ENCODE measurements at regions not wholly inside any gene's neighbourhood (a gene's known extent, or its start where the extent isn't known, plus 50 kb on each side); places are given as distances from the start of the nearest gene placed in this dataset.
A peak's percentile ranks its signal among the peaks of the same experiment; 100 is the strongest.

GRCh38 chr18:11388755-11389680 is 220.4 kb upstream of the SLC35G4 start:
- TF ChIP-seq, protein P1, sequence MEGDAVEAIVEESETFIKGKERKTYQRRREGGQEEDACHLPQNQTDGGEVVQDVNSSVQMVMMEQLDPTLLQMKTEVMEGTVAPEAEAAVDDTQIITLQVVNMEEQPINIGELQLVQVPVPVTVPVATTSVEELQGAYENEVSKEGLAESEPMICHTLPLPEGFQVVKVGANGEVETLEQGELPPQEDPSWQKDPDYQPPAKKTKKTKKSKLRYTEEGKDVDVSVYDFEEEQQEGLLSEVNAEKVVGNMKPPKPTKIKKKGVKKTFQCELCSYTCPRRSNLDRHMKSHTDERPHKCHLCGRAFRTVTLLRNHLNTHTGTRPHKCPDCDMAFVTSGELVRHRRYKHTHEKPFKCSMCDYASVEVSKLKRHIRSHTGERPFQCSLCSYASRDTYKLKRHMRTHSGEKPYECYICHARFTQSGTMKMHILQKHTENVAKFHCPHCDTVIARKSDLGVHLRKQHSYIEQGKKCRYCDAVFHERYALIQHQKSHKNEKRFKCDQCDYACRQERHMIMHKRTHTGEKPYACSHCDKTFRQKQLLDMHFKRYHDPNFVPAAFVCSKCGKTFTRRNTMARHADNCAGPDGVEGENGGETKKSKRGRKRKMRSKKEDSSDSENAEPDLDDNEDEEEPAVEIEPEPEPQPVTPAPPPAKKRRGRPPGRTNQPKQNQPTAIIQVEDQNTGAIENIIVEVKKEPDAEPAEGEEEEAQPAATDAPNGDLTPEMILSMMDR (IDR thresholded peaks at IDR 0.05; ENCODE audit: borderline replicate concordance, insufficient read depth, low read depth, low read length): no peak
- no peak overlapping the region for H3K4me3 ChIP-seq (ENCODE audit: low read depth, low read length)

DNA sequence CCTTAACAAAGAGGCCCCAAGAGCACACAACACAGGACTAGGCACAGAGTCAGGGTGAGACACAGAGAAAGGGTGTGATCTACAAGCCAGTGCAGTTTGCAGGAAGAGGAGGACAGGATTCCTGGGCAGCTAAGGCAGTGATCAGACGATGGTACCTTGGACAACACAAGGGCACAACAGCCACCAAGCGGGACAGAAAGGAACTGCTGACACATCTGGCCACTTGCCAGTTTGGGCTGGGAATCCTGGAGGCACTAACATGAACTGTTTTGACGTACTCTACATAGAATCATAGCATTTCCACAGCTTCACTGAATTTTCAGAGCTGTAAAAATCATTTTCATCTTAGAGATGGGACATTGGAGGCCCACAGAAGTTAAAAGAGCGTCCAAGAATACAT is 221.5 kb upstream of the SLC35G4 start:
- TF ChIP-seq, protein P1 (IDR thresholded peaks at IDR 0.05; ENCODE audit: borderline replicate concordance, insufficient read depth, low read depth, low read length): peak; percentile 57

DNA sequence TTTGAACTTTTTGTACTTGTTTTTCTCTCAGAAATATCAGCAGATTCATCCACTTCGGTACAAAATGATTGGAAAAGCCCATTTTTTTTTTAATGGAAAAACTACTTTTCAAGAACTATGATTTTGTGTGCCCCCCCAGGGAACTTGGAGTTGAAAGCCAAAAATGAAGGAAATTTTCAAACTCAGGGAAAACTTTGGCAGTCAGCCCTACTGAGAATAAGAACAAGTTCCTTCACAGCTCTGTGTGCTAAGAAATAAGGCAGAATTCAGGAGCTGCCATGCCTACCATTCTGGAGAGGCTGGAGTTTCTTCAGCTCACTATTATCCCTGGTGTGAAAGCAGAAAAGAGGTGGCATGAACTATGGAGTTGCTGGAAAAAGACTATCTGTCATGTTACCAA is 226.0 kb upstream of the SLC35G4 start:
- TF ChIP-seq, protein P1 (IDR thresholded peaks at IDR 0.05; ENCODE audit: borderline replicate concordance, insufficient read depth, low read depth, low read length): no peak
- H3K4me3 ChIP-seq (ENCODE audit: low read depth, low read length): no peak overlapping the region

More for the DNA sequence above, 221.5 kb upstream of the SLC35G4 start:
- no peak overlapping the region for H3K4me3 ChIP-seq (ENCODE audit: low read depth, low read length)

- TF ChIP-seq, protein P1 (IDR thresholded peaks at IDR 0.05; ENCODE audit: borderline replicate concordance, insufficient read depth, low read depth, low read length): no peak
- no peak overlapping the region for H3K4me3 ChIP-seq (ENCODE audit: low read depth, low read length)
Observed at GRCh38 chr18:11380968-11381367, 228.4 kb upstream of the SLC35G4 start.

DNA sequence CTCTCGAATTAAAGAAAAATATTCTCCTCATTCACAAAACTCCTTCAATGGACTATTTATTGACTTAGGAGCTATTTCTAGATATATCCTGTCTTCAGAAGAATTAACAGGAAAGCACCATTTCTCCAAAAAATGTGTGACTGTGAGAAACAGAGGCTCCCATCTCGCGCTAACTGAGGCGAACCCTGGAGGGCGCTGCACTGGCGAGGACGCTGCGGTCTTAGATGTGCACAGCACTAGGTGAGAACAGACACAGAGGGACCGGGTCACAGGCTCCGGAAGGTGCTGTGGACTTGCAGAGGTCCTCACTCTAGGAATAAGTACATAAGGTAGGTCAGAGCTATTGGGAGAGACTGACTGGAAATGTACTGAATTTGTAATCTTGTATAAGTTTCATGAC is 229.7 kb upstream of the SLC35G4 start:
- TF ChIP-seq, protein P1 (IDR thresholded peaks at IDR 0.05; ENCODE audit: borderline replicate concordance, insufficient read depth, low read depth, low read length): no peak

DNA sequence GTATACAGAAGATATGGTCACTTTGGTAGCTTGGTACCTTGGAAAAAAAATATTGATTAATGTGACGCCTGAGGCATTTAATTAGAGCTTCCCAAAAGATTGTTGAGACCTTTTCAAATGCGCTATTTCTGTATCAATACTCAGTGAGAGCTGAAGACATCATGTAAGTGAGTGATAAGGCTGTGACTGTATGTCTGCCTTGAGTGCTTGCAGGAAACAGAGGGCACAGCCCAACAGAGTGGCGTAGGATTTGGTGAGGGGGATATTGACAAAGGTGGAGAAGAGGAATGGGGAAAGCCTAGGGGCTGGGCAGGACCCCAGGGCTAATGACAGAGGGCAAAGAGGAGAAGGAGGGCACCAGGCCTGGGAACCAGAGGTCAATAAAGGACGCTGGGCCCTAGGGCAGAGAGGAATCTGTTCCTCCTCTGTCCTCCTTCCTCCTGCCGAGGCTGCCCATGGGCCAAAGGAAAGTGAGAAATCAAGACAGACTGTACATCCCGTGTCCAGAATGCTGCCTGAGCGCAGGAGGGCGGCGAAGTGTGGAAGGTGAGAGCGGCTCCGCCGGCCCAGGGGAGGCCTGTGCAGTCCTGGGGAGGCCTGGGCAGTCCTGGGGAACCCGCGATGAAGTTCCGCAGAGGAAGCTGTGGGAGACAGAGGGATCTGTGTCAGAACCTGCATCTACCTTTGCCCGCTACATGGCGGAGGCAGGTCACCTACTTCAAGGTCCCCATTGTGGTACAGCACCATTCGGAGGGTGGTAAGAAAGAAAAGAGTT is 228.6 kb upstream of the PIEZO2 start:
- TF ChIP-seq, protein P1 (IDR thresholded peaks at IDR 0.05; ENCODE audit: borderline replicate concordance, insufficient read depth, low read depth, low read length): no peak
- no peak overlapping the region for H3K4me3 ChIP-seq (ENCODE audit: low read depth, low read length)

More for the DNA sequence above, 229.7 kb upstream of the SLC35G4 start:
- H3K4me3 ChIP-seq (ENCODE audit: low read depth, low read length): no peak overlapping the region

Data from GM12875 (cell line).